ENCODE measurements at regions not wholly inside any gene's neighbourhood (a gene's known extent, or its start where the extent isn't known, plus 50 kb on each side); places are given as distances from the start of the nearest gene placed in this dataset.

- TF ChIP-seq, protein P1, sequence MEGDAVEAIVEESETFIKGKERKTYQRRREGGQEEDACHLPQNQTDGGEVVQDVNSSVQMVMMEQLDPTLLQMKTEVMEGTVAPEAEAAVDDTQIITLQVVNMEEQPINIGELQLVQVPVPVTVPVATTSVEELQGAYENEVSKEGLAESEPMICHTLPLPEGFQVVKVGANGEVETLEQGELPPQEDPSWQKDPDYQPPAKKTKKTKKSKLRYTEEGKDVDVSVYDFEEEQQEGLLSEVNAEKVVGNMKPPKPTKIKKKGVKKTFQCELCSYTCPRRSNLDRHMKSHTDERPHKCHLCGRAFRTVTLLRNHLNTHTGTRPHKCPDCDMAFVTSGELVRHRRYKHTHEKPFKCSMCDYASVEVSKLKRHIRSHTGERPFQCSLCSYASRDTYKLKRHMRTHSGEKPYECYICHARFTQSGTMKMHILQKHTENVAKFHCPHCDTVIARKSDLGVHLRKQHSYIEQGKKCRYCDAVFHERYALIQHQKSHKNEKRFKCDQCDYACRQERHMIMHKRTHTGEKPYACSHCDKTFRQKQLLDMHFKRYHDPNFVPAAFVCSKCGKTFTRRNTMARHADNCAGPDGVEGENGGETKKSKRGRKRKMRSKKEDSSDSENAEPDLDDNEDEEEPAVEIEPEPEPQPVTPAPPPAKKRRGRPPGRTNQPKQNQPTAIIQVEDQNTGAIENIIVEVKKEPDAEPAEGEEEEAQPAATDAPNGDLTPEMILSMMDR (IDR thresholded peaks at IDR 0.05): no peak
- TF ChIP-seq POLR2A (IDR thresholded peaks at IDR 0.05) (no peak), POLR2AphosphoS5 (IDR thresholded peaks at IDR 0.05) (no peak)
Observed at GRCh38 chr2:174694196-174694878, 69.9 kb downstream of the CHRNA1 start.
